Activated CD8-positive, alpha-beta T cell treated with anti-CD3 and anti-CD28 coated beads, Interleukin-2, amount 10 ng/mL, durations not matched to agents 7 days and 5 days (primary cell): ENCODE measurements at regions not wholly inside any gene's neighbourhood (a gene's known extent, or its start where the extent isn't known, plus 50 kb on each side); places are given as distances from the start of the nearest gene placed in this dataset.

Experiments used
- ATAC-seq: fragments of 150-1000 bp; cut with Tn5 transposase; one replicate; pipeline ENCODE4 v1.10.0; 2021; ENCODE audit warnings: moderate library complexity
- CTCF ChIA-PET: fragments of 350-600 bp; sonication (Branson Sonifier 250); formaldehyde crosslinking; loops from one replicate; lab custom pipeline; 2021; ENCODE audit warnings: antibody characterized with exemption; lab: Charles Lee
- POLR2A ChIA-PET: fragments of 350-600 bp; sonication (Branson Sonifier 250); formaldehyde crosslinking; loops from one replicate; lab custom pipeline; 2021; ENCODE audit warnings: antibody characterized with exemption; lab: Charles Lee
- DNase-seq: peaks from one replicate; pipeline ENCODE4 v3.0.0-alpha.2; 2020
- H3K27ac Mint-ChIP-seq: one replicate; pipeline ENCODE4 v1.8.0; 2021; ENCODE audit warnings: mild to moderate bottlenecking, mixed read lengths
- H3K27me3 Mint-ChIP-seq: one replicate; pipeline ENCODE4 v1.8.0; 2021; ENCODE audit warnings: low read depth, mixed read lengths
- H3K36me3 Mint-ChIP-seq: one replicate; pipeline ENCODE4 v1.8.0; 2021; ENCODE audit warnings: low read depth, mixed read lengths
- H3K4me1 Mint-ChIP-seq: one replicate; pipeline ENCODE4 v1.8.0; 2021; ENCODE audit warnings: low read depth, mixed read lengths
- H3K4me3 Mint-ChIP-seq: one replicate; pipeline ENCODE4 v1.8.0; 2021; ENCODE audit warnings: mild to moderate bottlenecking, mixed read lengths
- H3K9me3 Mint-ChIP-seq: one replicate; pipeline ENCODE4 v1.8.0; 2022; ENCODE audit warnings: mixed read lengths; ENCODE audit not compliant: insufficient read depth

DNA sequence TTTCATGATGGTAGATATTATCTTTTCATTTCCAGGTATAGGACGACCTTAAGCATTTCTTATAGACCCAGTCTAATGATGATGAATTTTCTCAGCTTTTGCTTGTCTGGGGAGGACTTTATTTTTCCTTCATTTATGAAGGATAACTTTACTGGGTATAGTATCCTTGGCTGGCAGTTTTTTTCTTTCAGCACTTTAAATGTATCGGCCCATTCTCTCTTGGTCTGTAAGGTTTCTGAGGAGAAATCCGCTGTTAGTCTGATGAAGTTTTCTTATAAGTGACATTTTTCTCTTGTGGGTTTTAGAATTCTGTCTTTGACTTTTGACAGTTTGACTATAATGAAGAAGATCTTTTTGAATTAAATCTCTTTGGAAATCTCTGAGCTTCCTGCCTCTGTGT lies 144.7 kb upstream of the SLC22A23 start:
- Mint-ChIP-seq H3K27me3 (peaks cover 17% of the 10 kb centered on the region), H3K36me3 (no peaks in the 10 kb centered on the region), H3K4me1 (peaks cover 6% of the 10 kb centered on the region), H3K27ac (no peak overlapping the region), H3K9me3 (peaks cover 16% of the 10 kb centered on the region), H3K4me3 (no peak overlapping the region)
- ATAC-seq (no peak), DNase-seq (no peak)
- CTCF ChIA-PET, result no interaction called here
- POLR2A ChIA-PET, result no interaction called here

DNA sequence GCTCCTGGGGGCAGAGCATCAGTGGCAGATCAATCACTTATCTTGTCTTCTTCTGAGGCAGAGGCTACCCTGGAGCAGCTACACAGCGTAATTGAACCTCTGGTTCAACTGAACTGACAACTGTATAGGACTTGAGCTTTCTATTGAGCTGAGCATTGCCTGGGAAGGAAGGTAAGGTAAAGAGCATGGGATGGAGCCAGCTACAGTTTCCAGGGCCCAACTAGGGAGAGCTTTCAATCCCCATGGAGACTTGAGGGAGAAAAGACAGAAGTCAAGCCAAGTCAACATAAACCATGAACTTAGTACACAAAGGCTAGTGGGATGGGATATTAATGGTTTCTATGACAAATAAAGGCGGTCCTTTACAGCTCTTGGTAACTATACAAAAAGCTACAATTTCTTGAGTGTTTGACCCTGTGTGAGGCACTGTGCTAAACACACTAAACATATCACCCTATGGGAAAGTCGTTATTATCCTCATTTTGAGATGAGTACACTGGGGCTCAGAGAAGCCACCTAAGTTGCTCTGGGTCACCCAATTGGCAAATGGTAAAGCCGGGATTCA lies 140.7 kb upstream of the SLC22A23 start:
- peaks cover 16% of the 10 kb centered on the region for H3K9me3 Mint-ChIP-seq
- no peak for DNase-seq
- H3K4me3 Mint-ChIP-seq, result no peak overlapping the region
- no peak overlapping the region for H3K27ac Mint-ChIP-seq
- POLR2A ChIA-PET, result no interaction called here
- no peaks in the 10 kb centered on the region for H3K36me3 Mint-ChIP-seq
- H3K4me1 Mint-ChIP-seq, result no peaks in the 10 kb centered on the region
- peaks cover 13% of the 10 kb centered on the region for H3K27me3 Mint-ChIP-seq
- no peak for ATAC-seq
- CTCF ChIA-PET, result no interaction called here

DNA sequence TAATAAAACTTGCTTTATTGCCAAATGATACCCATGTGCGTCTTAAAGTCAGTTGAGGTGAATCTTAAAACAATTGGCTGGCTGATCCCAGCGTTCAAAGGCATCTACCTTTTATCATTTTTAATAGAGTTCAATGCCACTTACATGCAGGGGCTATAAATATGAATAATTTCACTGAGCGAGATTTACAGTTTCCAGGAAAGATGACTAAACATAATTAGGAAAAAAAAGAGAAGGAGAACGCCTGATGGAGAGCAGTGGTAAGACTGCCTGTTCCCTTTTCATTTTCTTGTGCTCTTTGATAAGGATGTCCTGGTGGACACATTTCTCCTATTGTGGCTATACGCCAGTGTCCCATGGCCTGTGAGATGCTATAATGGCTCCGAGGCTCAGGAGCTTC lies 139.9 kb upstream of the SLC22A23 start:
- ChIA-PET POLR2A (no interaction called here), CTCF (no interaction called here)
- H3K4me3 Mint-ChIP-seq, result no peak overlapping the region
- DNase-seq (no peak), ATAC-seq (no peak)
- no peaks in the 10 kb centered on the region for H3K36me3 Mint-ChIP-seq
- peaks cover 8% of the 10 kb centered on the region for H3K9me3 Mint-ChIP-seq
- H3K4me1 Mint-ChIP-seq, result no peaks in the 10 kb centered on the region
- peaks cover 13% of the 10 kb centered on the region for H3K27me3 Mint-ChIP-seq
- H3K27ac Mint-ChIP-seq, result no peak overlapping the region

DNA sequence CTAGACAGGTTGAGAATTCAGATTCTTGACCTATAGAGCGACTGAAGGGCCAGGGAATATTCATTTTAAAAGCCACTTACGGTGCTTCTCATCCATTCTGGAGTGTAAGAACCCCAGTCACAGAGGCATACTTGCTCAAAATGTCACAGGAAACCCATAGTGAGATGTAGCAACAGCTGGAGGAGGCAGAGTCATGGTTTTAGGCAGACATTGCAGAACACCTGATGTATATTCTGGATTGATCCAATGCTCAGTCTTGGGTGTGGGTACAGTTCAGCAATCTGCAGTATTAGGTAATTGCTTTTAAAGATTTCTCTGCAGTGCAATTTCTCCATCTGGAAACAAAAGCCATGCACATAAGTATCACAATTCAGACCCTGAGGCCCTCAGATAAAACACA lies 137.4 kb upstream of the SLC22A23 start:
- no peak overlapping the region for H3K27ac Mint-ChIP-seq
- no peaks in the 10 kb centered on the region for H3K9me3 Mint-ChIP-seq
- no peak overlapping the region for H3K4me3 Mint-ChIP-seq
- ChIA-PET CTCF (no interaction called here), POLR2A (no interaction called here)
- DNase-seq, result no peak
- no peaks in the 10 kb centered on the region for H3K36me3 Mint-ChIP-seq
- peaks cover 4% of the 10 kb centered on the region for H3K4me1 Mint-ChIP-seq
- no peak for ATAC-seq
- H3K27me3 Mint-ChIP-seq, result peaks cover 11% of the 10 kb centered on the region

DNA sequence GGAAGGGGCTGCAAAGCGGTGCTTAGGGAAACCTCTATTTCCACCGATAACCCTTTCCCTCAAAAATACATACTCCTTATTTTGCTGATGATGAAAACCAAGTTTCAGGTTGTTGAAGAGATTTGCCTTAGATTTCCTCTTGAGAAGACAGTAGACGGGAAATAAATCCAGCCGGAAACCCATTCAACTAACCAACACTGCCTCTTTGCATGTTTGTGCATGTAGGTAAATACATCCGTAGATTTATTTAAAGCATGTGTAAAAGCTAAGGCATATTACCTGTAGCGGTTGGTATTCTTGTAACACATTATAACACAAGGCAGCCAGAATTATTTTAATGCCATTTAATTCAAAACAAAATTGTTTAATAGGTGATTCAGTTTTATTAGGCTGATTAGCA lies 136.3 kb upstream of the SLC22A23 start:
- peaks cover 4% of the 10 kb centered on the region for H3K4me1 Mint-ChIP-seq
- H3K27ac Mint-ChIP-seq, result no peak overlapping the region
- POLR2A ChIA-PET, result no interaction called here
- no peak for DNase-seq
- CTCF ChIA-PET, result no interaction called here
- H3K36me3 Mint-ChIP-seq, result no peaks in the 10 kb centered on the region
- H3K27me3 Mint-ChIP-seq, result peaks cover 9% of the 10 kb centered on the region
- no peak overlapping the region for H3K4me3 Mint-ChIP-seq
- ATAC-seq, result no peak
- H3K9me3 Mint-ChIP-seq, result no peaks in the 10 kb centered on the region

DNA sequence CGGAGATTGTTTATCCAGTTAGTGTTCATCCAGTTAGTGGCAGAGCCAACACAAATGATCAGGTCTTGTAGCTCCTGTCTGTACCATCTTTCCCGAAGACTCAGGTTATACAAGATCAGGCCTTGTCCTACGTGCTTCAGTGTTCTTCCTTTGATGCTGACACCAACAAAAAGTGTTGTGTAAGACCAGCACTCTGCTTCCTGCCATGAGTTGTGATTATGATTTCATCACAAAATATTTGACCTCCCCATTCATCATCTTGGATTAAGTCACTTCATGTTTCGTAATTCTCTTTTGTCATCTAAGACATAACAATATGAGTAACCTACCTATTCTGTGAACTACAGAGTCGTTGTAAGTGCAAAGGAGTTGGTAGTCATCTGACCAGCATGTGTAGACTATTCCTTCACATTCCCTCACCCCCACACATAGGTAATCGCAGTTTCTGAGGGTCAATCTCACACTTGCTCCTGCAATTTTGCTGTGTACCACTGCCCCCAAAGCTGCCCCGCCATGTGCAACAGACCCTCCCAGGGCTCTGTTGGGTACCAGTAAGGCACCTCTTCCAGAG lies 135.6 kb upstream of the SLC22A23 start:
- H3K4me3 Mint-ChIP-seq, result no peak overlapping the region
- H3K27me3 Mint-ChIP-seq, result peaks cover 7% of the 10 kb centered on the region
- no peaks in the 10 kb centered on the region for H3K9me3 Mint-ChIP-seq
- DNase-seq, result no peak
- H3K27ac Mint-ChIP-seq, result no peak overlapping the region
- POLR2A ChIA-PET, result no interaction called here
- H3K36me3 Mint-ChIP-seq, result no peaks in the 10 kb centered on the region
- CTCF ChIA-PET, result no interaction called here
- ATAC-seq, result no peak
- H3K4me1 Mint-ChIP-seq, result peaks cover 4% of the 10 kb centered on the region

DNA sequence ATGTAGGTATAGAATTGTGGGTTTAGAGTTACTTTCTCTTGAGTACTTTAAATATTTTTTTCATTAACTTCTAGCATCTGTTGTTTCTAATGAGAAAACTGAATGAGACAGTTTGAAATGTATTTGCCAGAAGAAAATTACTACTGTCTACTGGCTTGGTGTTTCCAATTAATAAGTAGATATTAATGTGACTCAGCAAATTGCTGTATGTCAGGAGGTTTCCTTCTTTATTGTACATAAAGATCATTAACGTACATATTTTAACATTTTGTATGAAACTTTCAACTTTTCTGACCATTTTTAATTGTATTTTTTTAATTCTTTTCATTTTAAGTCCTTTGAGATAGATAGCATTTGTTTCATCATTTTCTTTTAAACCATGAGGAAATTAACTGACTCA lies 135.1 kb upstream of the SLC22A23 start:
- no peak overlapping the region for H3K4me3 Mint-ChIP-seq
- H3K27me3 Mint-ChIP-seq, result peaks cover 10% of the 10 kb centered on the region
- POLR2A ChIA-PET, result no interaction called here
- no peak for ATAC-seq
- H3K4me1 Mint-ChIP-seq, result peaks cover 4% of the 10 kb centered on the region
- H3K36me3 Mint-ChIP-seq, result no peaks in the 10 kb centered on the region
- no peak overlapping the region for H3K27ac Mint-ChIP-seq
- DNase-seq, result no peak
- CTCF ChIA-PET, result no interaction called here
- H3K9me3 Mint-ChIP-seq, result peaks cover 3% of the 10 kb centered on the region

DNA sequence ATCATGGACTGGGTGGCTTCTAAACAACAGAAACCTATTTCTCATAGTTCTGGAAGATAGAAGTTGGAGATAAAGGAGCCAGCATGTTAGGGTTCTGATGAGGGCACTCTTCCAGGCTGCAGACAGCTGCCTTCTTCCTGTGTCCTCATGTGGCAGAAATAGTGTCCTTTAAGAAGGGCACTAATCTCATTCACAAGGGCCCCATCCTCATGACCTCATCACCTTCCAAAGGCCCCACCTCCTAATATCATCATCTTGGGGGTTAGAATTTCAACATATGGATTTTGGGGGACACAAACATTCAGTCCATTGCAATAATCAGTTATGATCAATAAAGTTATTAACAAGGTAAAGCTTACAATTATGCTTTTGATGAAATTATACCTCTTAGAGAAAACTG lies 130.8 kb upstream of the SLC22A23 start:
- Mint-ChIP-seq H3K4me1 (peaks cover 4% of the 10 kb centered on the region), H3K4me3 (no peak overlapping the region), H3K36me3 (no peaks in the 10 kb centered on the region), H3K27me3 (peaks cover 18% of the 10 kb centered on the region), H3K9me3 (peaks cover 7% of the 10 kb centered on the region), H3K27ac (no peak overlapping the region)
- POLR2A ChIA-PET, result no interaction called here
- CTCF ChIA-PET, result no interaction called here
- ATAC-seq (no peak), DNase-seq (no peak)

DNA sequence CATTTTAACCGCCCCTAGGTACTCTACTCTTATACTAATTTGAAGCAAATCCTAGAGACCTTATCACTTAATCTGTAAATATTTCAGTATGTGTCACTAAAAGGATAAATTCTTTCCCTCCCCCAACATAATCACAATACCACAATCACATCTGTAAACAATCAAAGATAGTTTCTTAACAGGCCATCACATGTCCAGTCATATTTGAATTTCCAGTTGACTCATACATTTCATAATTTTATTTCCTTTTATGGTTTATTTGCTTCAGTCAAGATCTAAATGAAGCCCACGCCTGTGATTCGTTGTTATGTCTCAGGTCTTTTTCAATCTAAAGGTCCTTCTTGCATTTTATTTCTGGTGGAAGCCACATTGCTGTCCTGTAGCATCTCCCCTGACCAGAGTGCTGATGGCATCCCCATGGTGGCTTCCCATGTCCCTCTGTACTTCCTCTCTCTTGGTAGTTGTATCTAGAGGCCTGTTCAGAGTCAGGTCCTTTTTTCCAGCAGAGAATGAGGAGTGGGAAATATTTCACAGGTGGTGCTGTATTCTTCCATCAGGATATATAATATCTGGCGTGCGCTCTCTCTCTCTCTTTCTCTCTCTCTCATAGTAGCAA lies 128.6 kb upstream of the SLC22A23 start:
- DNase-seq (no peak), ATAC-seq (no peak)
- Mint-ChIP-seq H3K4me3 (no peak overlapping the region), H3K27me3 (peaks cover 14% of the 10 kb centered on the region), H3K9me3 (peaks cover 7% of the 10 kb centered on the region), H3K36me3 (no peaks in the 10 kb centered on the region), H3K27ac (no peak overlapping the region), H3K4me1 (peaks cover 1% of the 10 kb centered on the region)
- CTCF ChIA-PET, result no interaction called here
- POLR2A ChIA-PET, result no interaction called here

DNA sequence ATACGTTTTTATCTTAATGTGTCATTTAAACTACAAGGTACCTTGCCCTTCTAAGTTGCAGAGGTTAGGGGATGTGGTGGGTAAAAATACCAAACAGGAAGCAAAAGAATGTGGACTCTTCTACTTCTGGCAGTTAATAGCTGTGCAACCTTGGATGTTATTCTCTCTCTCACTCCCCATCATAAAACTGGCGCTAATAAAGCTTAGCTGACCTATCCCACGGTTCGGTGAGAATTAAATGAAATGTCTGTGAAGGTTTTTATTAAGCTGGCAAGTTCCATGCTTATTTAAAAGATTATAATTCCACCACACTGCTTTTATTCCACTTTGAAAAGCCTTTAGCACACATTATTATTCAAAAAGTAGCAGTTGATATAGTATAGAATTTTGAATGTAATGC lies 127.8 kb upstream of the SLC22A23 start:
- no peak for ATAC-seq
- H3K36me3 Mint-ChIP-seq, result no peaks in the 10 kb centered on the region
- no peak overlapping the region for H3K27ac Mint-ChIP-seq
- H3K27me3 Mint-ChIP-seq, result peaks cover 14% of the 10 kb centered on the region
- CTCF ChIA-PET, result no interaction called here
- peaks cover 7% of the 10 kb centered on the region for H3K9me3 Mint-ChIP-seq
- POLR2A ChIA-PET, result no interaction called here
- no peak overlapping the region for H3K4me3 Mint-ChIP-seq
- no peaks in the 10 kb centered on the region for H3K4me1 Mint-ChIP-seq
- DNase-seq, result no peak

DNA sequence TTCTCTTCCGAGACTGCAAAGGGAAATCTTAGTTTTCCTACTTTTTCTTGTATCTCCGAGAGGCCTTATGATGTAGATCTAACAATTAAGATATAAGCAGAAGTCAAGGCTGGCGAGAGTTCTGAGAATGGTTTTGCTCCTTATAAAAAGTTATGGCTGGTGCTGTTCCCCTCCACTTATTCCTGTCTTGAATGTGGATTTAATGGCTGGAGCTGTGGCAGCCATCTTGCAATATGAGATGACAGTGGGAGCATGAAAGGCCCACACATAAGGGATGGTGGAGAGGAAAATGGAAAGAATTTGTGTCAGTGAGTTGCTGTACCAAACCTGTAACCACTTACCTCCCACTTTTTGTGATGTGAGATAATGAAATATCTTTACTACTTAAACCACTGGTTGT lies 124.6 kb upstream of the SLC22A23 start:
- ATAC-seq (no peak), DNase-seq (no peak)
- Mint-ChIP-seq H3K27me3 (peaks cover 11% of the 10 kb centered on the region), H3K9me3 (no peaks in the 10 kb centered on the region), H3K4me3 (no peak overlapping the region), H3K36me3 (no peaks in the 10 kb centered on the region), H3K4me1 (no peaks in the 10 kb centered on the region), H3K27ac (no peak overlapping the region)
- ChIA-PET CTCF (no interaction called here), POLR2A (no interaction called here)

DNA sequence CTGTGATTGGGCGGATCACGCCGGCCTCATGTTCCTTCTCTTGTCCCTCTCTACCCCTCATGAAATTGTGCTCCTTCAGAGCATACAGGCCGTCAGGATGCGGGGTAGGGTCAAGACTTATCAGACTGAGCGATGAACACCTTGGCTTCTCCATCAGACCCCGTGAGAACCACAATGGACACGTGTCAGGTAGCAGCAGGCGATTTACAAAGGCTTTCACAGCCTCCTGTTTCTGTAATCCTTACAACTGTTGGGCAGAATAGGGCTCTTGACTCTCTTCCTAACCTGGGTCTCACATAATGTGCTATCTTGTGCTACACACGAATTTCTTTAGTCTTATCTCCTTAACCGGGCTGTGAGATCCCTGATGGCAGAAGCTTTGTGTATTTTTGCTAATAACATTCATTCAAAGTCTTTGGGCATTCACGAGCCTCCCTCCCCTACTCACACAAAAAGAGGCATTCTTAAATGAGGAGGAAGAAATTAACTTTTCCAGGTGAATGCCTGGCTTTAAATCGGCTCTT lies 122.9 kb upstream of the SLC22A23 start:
- CTCF ChIA-PET, result no interaction called here
- no peaks in the 10 kb centered on the region for H3K4me1 Mint-ChIP-seq
- ATAC-seq, result no peak
- H3K27me3 Mint-ChIP-seq, result peaks cover 11% of the 10 kb centered on the region
- DNase-seq, result no peak
- no peak overlapping the region for H3K4me3 Mint-ChIP-seq
- H3K9me3 Mint-ChIP-seq, result no peaks in the 10 kb centered on the region
- H3K27ac Mint-ChIP-seq, result no peak overlapping the region
- H3K36me3 Mint-ChIP-seq, result no peaks in the 10 kb centered on the region
- POLR2A ChIA-PET, result no interaction called here
